Heart right ventricle (tissue), 16 donors: ENCODE measurements at regions not wholly inside any gene's neighbourhood (a gene's known extent, or its start where the extent isn't known, plus 50 kb on each side); places are given as distances from the start of the nearest gene placed in this dataset.

ENCODE experiments used
- ATAC-seq, 8 donors: fragments of 200-7000 bp; cut with Tn5 transposase; one replicate each; pipeline ENCODE4 v1.9.1; 2020; ENCODE audit warnings: mild to moderate bottlenecking in 8 of 8, moderate library complexity in 8 of 8, moderate number of reproducible peaks in 1 of 8
- DNase-seq, 2 donors: peaks; one replicate each; pipeline ENCODE4 v3.0.0-alpha.2; 2020
- H3K27ac ChIP-seq, 10 donors: fragments of 200-600 bp; sonication (generic) in 2 of 10; one replicate each; pipeline versions ENCODE4 v1.5.0 to v1.8.0; 2020 to 2022; ENCODE audit warnings: mild to moderate bottlenecking in 3 of 10
- H3K27me3 ChIP-seq, 7 donors: fragments of 200-600 bp; one replicate each; pipeline ENCODE4 v1.8.0; 2021 to 2022; ENCODE audit warnings: mild to moderate bottlenecking in 2 of 7
- H3K36me3 ChIP-seq, 9 donors: fragments of 200-600 bp; sonication (generic) in 1 of 9; one replicate each; pipeline versions ENCODE4 v1.5.0 to v1.8.0; 2020 to 2022; ENCODE audit warnings: mild to moderate bottlenecking in 2 of 9
- H3K4me1 ChIP-seq, 9 donors: fragments of 200-600 bp; sonication (generic) in 1 of 9; one replicate each; pipeline versions ENCODE4 v1.5.0 to v1.8.0; 2020 to 2022; ENCODE audit warnings: mild to moderate bottlenecking in 4 of 9
- H3K4me3 ChIP-seq, 10 donors: fragments of 200-600 bp; sonication (generic) in 2 of 10; one replicate each; pipeline versions ENCODE4 v1.5.0 to v1.8.0; 2020 to 2022; ENCODE audit warnings: mild to moderate bottlenecking in 7 of 10, moderate library complexity in 2 of 10
- H3K9me3 ChIP-seq, 11 donors: fragments of 200-600 bp in 10 of 11; sonication (generic) in 2 of 11; one replicate each; pipeline versions ENCODE4 v1.5.0 to v1.8.0; 2013 to 2022; ENCODE audit warnings: mild to moderate bottlenecking in 2 of 11, control low read depth in 1 of 11, moderate library complexity in 1 of 11
- CTCF ChIP-seq, 9 donors: fragments of 200-600 bp; sonication (generic) in 2 of 9; IDR thresholded peaks; one replicate each; pipeline versions ENCODE4 v1.5.0 to v1.8.0; 2021 to 2022; ENCODE audit warnings: antibody characterized with exemption in 9 of 9, mild to moderate bottlenecking in 5 of 9, moderate library complexity in 1 of 9
- WGBS, 2 donors: extraction: QIAGEN DNeasy Blood & Tissue Kit; methylation state at CpG; one replicate each; pipeline ENCODE4 v1.1.7; 2013; ENCODE audit warnings: inconsistent platforms in 1 of 2; 5-methylcytosine and 5-hydroxymethylcytosine counted together
- intact Hi-C, 10 donors: fragments of 100-400 bp; cut with DNase I; formaldehyde crosslinking; loops; one replicate each; pipeline versions ENCODE4 v1.11.1 to v1.14.2; 2022
- donor health status: Arrhythmogenic right ventricular cardiomyopathy.
- donor health status: ischemic (EF 13 %, LVEDD 7.1; RV severe dilation, severe dysfunction).
- donor health status: healthy with polysubstance abuse.
- donor health status: DM: no; HTN: yes; CAD: no.
- donor health status: DM: no; HTN: no; CAD: no.
- donor health status: ischemic (EF 25% LVEDD 6.9; RV normal size, moderate dysfunction).
- donor health status: ischemic (EF 25% LVEDD 5.7; RV mildly dilated, moderate dysfunction).
- donor health status: healthy.
- donor health status: DM: yes; HTN: yes; CAD: no.
- donor health status: Ischemic cardiomyopathy.
- donor health status: ischemic (EF 35%, LVEDD 5.7; RV mildly dilated, moderate dysfunction).
- donor health status: nonischemic (EF 11% LVEDD 7.7; RV severe dilation, severe dysfunction).
- donor health status: DM: yes; HTN: yes; CAD: no.
- donor health status: PGD.
- donor health status: ischemic (EF 29% LVEDD 5.4; RV normal size, mild dysfunction).
- donor health status: nonischemic (EF 23%, LVEDD 6.1; RV moderate dilation, normal function).

GRCh38 chr17:14925498-14925897, 339.6 kb downstream of the PMP22 start:
- no peak overlapping the region for H3K27ac ChIP-seq
- intact Hi-C loops = loop anchor here (5.0 to 10.0 kb wide), 10 partner anchors 219 to 1891 kb away; no protein-coding TSS in a partner anchor
- DNase-seq (no peak), ATAC-seq (no peak)
- no peaks in the 10 kb centered on the region for H3K4me1 ChIP-seq
- WGBS, 2 donors = 85 to 90% methylated on average over 2 of the region's 2 CpGs
- H3K9me3 ChIP-seq = peaks cover 0 to 11% (median 0%) of the 10 kb centered on the region in 11 donors
- no peak for TF ChIP-seq CTCF (IDR thresholded peaks at IDR 0.05)
- H3K4me3 ChIP-seq = no peak overlapping the region
- H3K36me3 ChIP-seq = no peaks in the 10 kb centered on the region
- peaks cover 0 to 12% (median 0%) of the 10 kb centered on the region in 7 donors for H3K27me3 ChIP-seq

- no peak for TF ChIP-seq CTCF (IDR thresholded peaks at IDR 0.05)
- intact Hi-C loops = loop anchor here in 6 of 10 donors (10.0 kb wide), 6 partner anchors 221 to 1889 kb away; no protein-coding TSS in a partner anchor
- ATAC-seq (no peak), DNase-seq (no peak)
- 58 to 63% methylated on average over 3 of the region's 3 CpGs for WGBS, 2 donors
- H3K27ac ChIP-seq = no peak overlapping the region
- no peaks in the 10 kb centered on the region for H3K4me1 ChIP-seq
- no peak overlapping the region for H3K4me3 ChIP-seq
- peaks cover 0 to 11% (median 0%) of the 10 kb centered on the region in 11 donors for H3K9me3 ChIP-seq
- H3K27me3 ChIP-seq = peaks cover 0 to 14% (median 0%) of the 10 kb centered on the region in 7 donors
- no peaks in the 10 kb centered on the region for H3K36me3 ChIP-seq
Measured at GRCh38 chr17:14923981-14924380, 341.1 kb downstream of the PMP22 start.

- DNase-seq (no peak), ATAC-seq (no peak)
- H3K27me3 ChIP-seq = peaks cover 0 to 8% (median 0%) of the 10 kb centered on the region in 7 donors
- 68 to 72% methylated on average over 2 of the region's 2 CpGs for WGBS, 2 donors
- peaks cover 0 to 11% (median 0%) of the 10 kb centered on the region in 11 donors for H3K9me3 ChIP-seq
- no peak overlapping the region for H3K27ac ChIP-seq
- H3K4me1 ChIP-seq = no peaks in the 10 kb centered on the region
- TF ChIP-seq CTCF (IDR thresholded peaks at IDR 0.05) = no peak
- H3K36me3 ChIP-seq = no peaks in the 10 kb centered on the region
- no peak overlapping the region for H3K4me3 ChIP-seq
- intact Hi-C loops = loop anchor here in 6 of 10 donors (10.0 kb wide), 6 partner anchors 222 to 1888 kb away; no protein-coding TSS in a partner anchor
Measured at GRCh38 chr17:14922411-14922810, 342.7 kb downstream of the PMP22 start.

- WGBS, 2 donors = 83 to 84% methylated on average over 3 of the region's 3 CpGs
- no peak overlapping the region for H3K27ac ChIP-seq
- intact Hi-C loops = loop anchor here in 6 of 10 donors (10.0 kb wide), 6 partner anchors 223 to 1887 kb away; no protein-coding TSS in a partner anchor
- H3K4me3 ChIP-seq = no peak overlapping the region
- no peak for TF ChIP-seq CTCF (IDR thresholded peaks at IDR 0.05)
- DNase-seq (no peak), ATAC-seq (no peak)
- no peaks in the 10 kb centered on the region for H3K36me3 ChIP-seq
- H3K4me1 ChIP-seq = no peaks in the 10 kb centered on the region
- peaks cover 0 to 11% (median 0%) of the 10 kb centered on the region in 11 donors for H3K9me3 ChIP-seq
- peaks cover 0 to 8% (median 0%) of the 10 kb centered on the region in 7 donors for H3K27me3 ChIP-seq
Measured at GRCh38 chr17:14921936-14922335, 343.2 kb downstream of the PMP22 start.
